HepG2 (cell line): ENCODE measurements at regions not wholly inside any gene's neighbourhood (a gene's known extent, or its start where the extent isn't known, plus 50 kb on each side); places are given as distances from the start of the nearest gene placed in this dataset.

Experiments used
- ATAC-seq: fragments of 200-7000 bp; cut with Tn5 transposase; 3 replicates; pipeline ENCODE4 v1.9.1; 2020; ENCODE audit warnings: mild to moderate bottlenecking, moderate library complexity
- BruUV-seq: library from RNA; stranded (reverse); fragments of 400-500 nt; replicated peaks from 2 replicates; lab custom pipeline; 2021; lab: Mats Ljungman, UMichigan
- CTCF ChIA-PET: fragments of 300-600 bp; formaldehyde crosslinking; extraction: SDS; loops from one replicate; lab custom pipeline; 2021; ENCODE audit warnings: low total read pairs, inconsistent platforms, low intra/inter-chr PET ratio; lab: Yijun Ruan, JAX
- POLR2A ChIA-PET: fragments of 350-600 bp; sonication (Branson Sonifier 250); formaldehyde crosslinking; loops from one replicate; lab custom pipeline; 2020; ENCODE audit warnings: antibody characterized with exemption, inconsistent platforms; lab: Yijun Ruan, JAX
- DNase-seq: peaks from one replicate; pipeline ENCODE4 v3.0.0-alpha.2; 2015; ENCODE audit warnings: low spot score
- FAIRE-seq: peaks from 3 replicates; lab custom pipeline; 2011; peaks lifted over from hg19 to GRCh38; lab: Jason Lieb, UNC
- H2AFZ ChIP-seq: one replicate; pipeline ENCODE4 v1.6.1; 2011; ENCODE audit warnings: low read length, inconsistent platforms
- H3K27ac ChIP-seq: fragments of 300-600 bp; 3 replicates; pipeline ENCODE4 v1.8.0; 2011; ENCODE audit warnings: mixed run types, mild to moderate bottlenecking, mixed read lengths, low read length, inconsistent platforms; ENCODE audit not compliant: insufficient read depth; ENCODE audit errors: extremely low read length
- H3K27me3 ChIP-seq, 2 experiments: fragments of 200-600 bp in 1 of 2; 2 replicates in 1 of 2; 3 replicates in 1 of 2; pipeline versions ENCODE4 v1.6.0 to v1.8.0; 2011; ENCODE audit warnings: low read length in 2 of 2, mild to moderate bottlenecking in 2 of 2, moderate library complexity in 2 of 2, inconsistent platforms in 1 of 2; ENCODE audit not compliant: insufficient read depth in 2 of 2, control insufficient read depth in 1 of 2
- H3K36me3 ChIP-seq, 2 experiments: fragments of 200-600 bp in 1 of 2; replicated peaks in 1 of 2; 2 replicates in 1 of 2; 3 replicates in 1 of 2; pipeline versions ENCODE4 v1.5.1 to v1.8.0; 2011; ENCODE audit warnings: low read length in 2 of 2, inconsistent platforms in 1 of 2; ENCODE audit not compliant: insufficient read depth in 2 of 2, control insufficient read depth in 1 of 2
- H3K4me1 ChIP-seq: 2 replicates; pipeline ENCODE4 v1.5.1; 2012; ENCODE audit warnings: low read length, inconsistent platforms; ENCODE audit not compliant: insufficient read depth
- H3K4me2 ChIP-seq: 2 replicates; pipeline ENCODE4 v1.6.0; 2011; ENCODE audit warnings: low read depth, low read length, inconsistent platforms
- H3K4me3 ChIP-seq, 3 experiments: fragments of 200-600 bp in 1 of 3; sonication (generic), shearing (Covaris generic) in 1 of 3; replicated peaks in 1 of 3; 2 replicates each; pipeline ENCODE4 v1.5.1; 2011 to 2016; ENCODE audit warnings: low read length in 3 of 3, inconsistent platforms in 2 of 3, low read depth in 2 of 3, mild to moderate bottlenecking in 2 of 3, control low read depth in 1 of 3, mixed read lengths in 1 of 3; ENCODE audit not compliant: insufficient read depth in 1 of 3
- H3K79me2 ChIP-seq: one replicate; pipeline ENCODE4 v1.6.1; 2011; ENCODE audit warnings: low read length, inconsistent platforms; ENCODE audit not compliant: insufficient read depth
- H3K9ac ChIP-seq: 2 replicates; pipeline ENCODE4 v1.6.0; 2011; ENCODE audit warnings: mild to moderate bottlenecking, low read depth, low read length, inconsistent platforms; ENCODE audit not compliant: insufficient read depth
- H3K9me3 ChIP-seq: 2 replicates; pipeline ENCODE4 v1.5.1; 2012; ENCODE audit warnings: mild to moderate bottlenecking, low read length
- H4K20me1 ChIP-seq: 2 replicates; pipeline ENCODE4 v1.6.0; 2011; ENCODE audit warnings: inconsistent platforms, mild to moderate bottlenecking, low read length, moderate library complexity; ENCODE audit not compliant: insufficient read depth
- ATF5 ChIP-seq: sonication (generic); formaldehyde crosslinking; IDR thresholded peaks from 2 replicates; pipeline ENCODE4 v1.4.0; 2020; ENCODE audit warnings: mild to moderate bottlenecking, low read depth, missing genetic modification reagents
- CENPX ChIP-seq: sonication (generic); formaldehyde crosslinking; IDR thresholded peaks from 2 replicates; pipeline ENCODE4 v1.9.0; 2021; ENCODE audit warnings: mild to moderate bottlenecking, missing genetic modification reagents, moderate library complexity
- DNMT1 ChIP-seq: sonication (generic); formaldehyde crosslinking; IDR thresholded peaks from 2 replicates; pipeline ENCODE4 v1.5.1; 2020; ENCODE audit warnings: mild to moderate bottlenecking, missing genetic modification reagents
- FOXJ3 ChIP-seq: sonication (generic); formaldehyde crosslinking; IDR thresholded peaks from 2 replicates; pipeline ENCODE4 v1.4.0; 2020; ENCODE audit warnings: missing genetic modification reagents, mild to moderate bottlenecking, borderline replicate concordance
- HDAC1 ChIP-seq: sonication (generic); formaldehyde crosslinking; IDR thresholded peaks from 2 replicates; pipeline ENCODE4 v1.5.1; 2020; ENCODE audit warnings: mild to moderate bottlenecking, missing genetic modification reagents
- KDM3A ChIP-seq: IDR thresholded peaks from 2 replicates; pipeline ENCODE4 v1.6.1; 2018; ENCODE audit warnings: low read depth, missing compliant biosample characterization
- KDM4B ChIP-seq: sonication (generic); formaldehyde crosslinking; IDR thresholded peaks from 2 replicates; pipeline ENCODE4 v1.4.0; 2020; ENCODE audit warnings: missing genetic modification reagents
- NFRKB ChIP-seq: fragments of 450-650 bp; IDR thresholded peaks from 2 replicates; pipeline ENCODE4 v1.6.1; 2017
- NONO ChIP-seq, 2 experiments: fragments of 450-650 bp in 1 of 2; sonication (generic) in 1 of 2; formaldehyde crosslinking in 1 of 2; IDR thresholded peaks in 1 of 2; conservative IDR thresholded peaks in 1 of 2; 2 replicates each; pipeline versions ENCODE4 v1.6.1 to v1.8.0; 2017 to 2022; ENCODE audit warnings: mild to moderate bottlenecking in 1 of 2, missing genetic modification reagents in 1 of 2, moderate library complexity in 1 of 2
- NR1H2 ChIP-seq: sonication (generic); formaldehyde crosslinking; IDR thresholded peaks from 2 replicates; pipeline ENCODE4 v1.8.1; 2022; ENCODE audit warnings: low read depth, missing genetic modification reagents, borderline replicate concordance
- RBAK ChIP-seq: sonication (generic); formaldehyde crosslinking; IDR thresholded peaks from 2 replicates; pipeline ENCODE4 v1.5.1; 2020; ENCODE audit warnings: mild to moderate bottlenecking, missing genetic modification reagents
- RBM39 ChIP-seq: fragments of 200-400 bp; formaldehyde crosslinking; IDR thresholded peaks from one replicate; pipeline ENCODE4 v1.6.1; 2018; ENCODE audit warnings: antibody characterized with exemption, mild to moderate bottlenecking, low read depth, low read length; ENCODE audit not compliant: poor library complexity, severe bottlenecking
- SOX6 ChIP-seq, 2 experiments: fragments of 450-650 bp in 1 of 2; sonication (generic) in 1 of 2; formaldehyde crosslinking in 1 of 2; IDR thresholded peaks; 2 replicates each; pipeline versions ENCODE4 v1.4.0 to v1.6.1; 2017 to 2020; ENCODE audit warnings: antibody characterized with exemption in 1 of 2, mild to moderate bottlenecking in 1 of 2, missing genetic modification reagents in 1 of 2
- ZBTB44 ChIP-seq: sonication (generic); formaldehyde crosslinking; IDR thresholded peaks from 2 replicates; pipeline ENCODE4 v1.4.0; 2020; ENCODE audit warnings: missing genetic modification reagents
- ZKSCAN8 ChIP-seq: IDR thresholded peaks from 2 replicates; pipeline ENCODE4 v1.6.1; 2016; ENCODE audit warnings: borderline replicate concordance, missing genetic modification reagents, missing compliant biosample characterization
- ZNF343 ChIP-seq: sonication (generic); formaldehyde crosslinking; IDR thresholded peaks from 2 replicates; pipeline ENCODE4 v1.4.0; 2020; ENCODE audit warnings: mild to moderate bottlenecking, missing genetic modification reagents
- ZNF576 ChIP-seq: sonication (generic); formaldehyde crosslinking; IDR thresholded peaks from 2 replicates; pipeline ENCODE4 v1.4.0; 2020; ENCODE audit warnings: mild to moderate bottlenecking, missing genetic modification reagents
- ZNF639 ChIP-seq: conservative IDR thresholded peaks from 2 replicates; pipeline ENCODE4 v1.6.1; 2018; ENCODE audit warnings: missing genetic modification reagents
- ZNF704 ChIP-seq: sonication (generic); formaldehyde crosslinking; IDR thresholded peaks from 2 replicates; pipeline ENCODE4 v1.8.1; 2023; ENCODE audit warnings: mild to moderate bottlenecking, inconsistent platforms, moderate library complexity, missing genetic modification reagents, borderline replicate concordance
- WGBS: methylation state at CpG from one replicate; pipeline ENCODE4 v1.1.6; 2017; ENCODE audit warnings: low lambda C conversion rate; 5-methylcytosine and 5-hydroxymethylcytosine counted together
- in situ Hi-C: cut with HindIII; loops from 2 replicates; pipeline ENCODE4 v1.10.0; 2017; ENCODE audit warnings: low pct_unique_long_range_greater_than_20kb; ENCODE audit not compliant: extremely low pct_ligation_motif_present
- intact Hi-C: fragments of 100-400 bp; cut with micrococcal nuclease; formaldehyde crosslinking; loops from one replicate; pipeline ENCODE4 v1.10.0; 2022; ENCODE audit not compliant: unreplicated experiment

GRCh38 chr1:212542761-212543187 is 65.8 kb upstream of the ATF3 start (continued):
- no peak for TF ChIP-seq ZNF704 (CRISPR knock-in tag)
- TF ChIP-seq CENPX (CRISPR knock-in tag), result no peak
- no peak for TF ChIP-seq NFRKB
- no peak for TF ChIP-seq FOXJ3 (CRISPR knock-in tag)
- no peak for TF ChIP-seq SOX6 (IDR thresholded peaks at IDR 0.05)
- no peak for TF ChIP-seq SOX6 (CRISPR knock-in tag; IDR thresholded peaks at IDR 0.05)

GRCh38 chr1:212544110-212544509 is 64.5 kb upstream of the ATF3 start:
- intact Hi-C loops (no loop called here), in situ Hi-C loops (no loop called here)
- POLR2A ChIA-PET, result no interaction called here
- TF ChIP-seq KDM4B (no peak), NONO (IDR thresholded peaks at IDR 0.05) (no peak), NONO (CRISPR knock-in tag; conservative IDR thresholded peaks at IDR 0.05) (no peak), DNMT1 (CRISPR knock-in tag) (no peak), KDM3A (CRISPR knock-in tag) (no peak), RBM39 (no peak), ZNF576 (no peak), ZKSCAN8 (CRISPR knock-in tag) (no peak), NR1H2 (CRISPR knock-in tag) (no peak), ZNF639 (no peak), ZBTB44 (CRISPR knock-in tag) (no peak), RBAK (no peak), HDAC1 (CRISPR knock-in tag) (no peak), ZNF343 (CRISPR knock-in tag) (no peak), ATF5 (CRISPR knock-in tag) (no peak)

More at GRCh38 chr1:212544110-212544509, 64.5 kb upstream of the ATF3 start:
- no TSS peak for BruUV-seq
- H3K27me3 ChIP-seq, result peaks cover 0 to 3% of the 10 kb centered on the region in 2 experiments; a peak in 1 of 5 replicates
- 0% methylated on average over 1 of the region's 1 CpG for WGBS
- H3K27ac ChIP-seq, result no peak overlapping the region
- no peak overlapping the region for H3K4me3 ChIP-seq
- no peak for ATAC-seq
- H3K9ac ChIP-seq, result no peak overlapping the region
- CTCF ChIA-PET, result no interaction called here
- no peak overlapping the region for H2AFZ ChIP-seq
- no peaks in the 10 kb centered on the region for H3K4me1 ChIP-seq
- H3K9me3 ChIP-seq, result no peaks in the 10 kb centered on the region
- H3K4me2 ChIP-seq, result no peak overlapping the region
- FAIRE-seq, result no peak
- H3K79me2 ChIP-seq, result no peaks in the 10 kb centered on the region
- no peak for DNase-seq
- no peaks in the 10 kb centered on the region for H4K20me1 ChIP-seq
- H3K36me3 ChIP-seq, result no peaks in the 10 kb centered on the region
